HUES64 (cell line): ENCODE measurements at regions not wholly inside any gene's neighbourhood (a gene's known extent, or its start where the extent isn't known, plus 50 kb on each side); places are given as distances from the start of the nearest gene placed in this dataset.

Source experiments
- H3K27ac ChIP-seq: 2 replicates; pipeline ENCODE4 v1.7.0; 2013; ENCODE audit warnings: low read depth, low read length, inconsistent platforms
- H3K27me3 ChIP-seq: 2 replicates; pipeline ENCODE4 v1.6.1; 2013; ENCODE audit warnings: mild to moderate bottlenecking, low read length; ENCODE audit not compliant: insufficient read depth
- H3K36me3 ChIP-seq: 2 replicates; pipeline ENCODE4 v1.6.1; 2013; ENCODE audit warnings: mild to moderate bottlenecking, low read length; ENCODE audit not compliant: insufficient read depth
- H3K4me1 ChIP-seq: 2 replicates; pipeline ENCODE4 v1.6.1; 2013; ENCODE audit warnings: mild to moderate bottlenecking, low read length, moderate library complexity; ENCODE audit not compliant: insufficient read depth
- H3K4me3 ChIP-seq: 2 replicates; pipeline ENCODE4 v1.5.1; 2013; ENCODE audit warnings: mild to moderate bottlenecking, low read length, moderate library complexity
- H3K9ac ChIP-seq: 2 replicates; pipeline ENCODE4 v1.6.1; 2013; ENCODE audit warnings: mild to moderate bottlenecking, low read depth, low read length
- H3K9me3 ChIP-seq: 2 replicates; pipeline ENCODE4 v1.6.1; 2013; ENCODE audit warnings: low read depth, low read length; ENCODE audit not compliant: insufficient read depth
- WGBS: fragments of 150-250, 120-280 bp; methylation state at CpG from one replicate; pipeline ENCODE4 v1.1.7; 2013; ENCODE audit warnings: missing lambda C conversion rate; 5-methylcytosine and 5-hydroxymethylcytosine counted together

GRCh38 chr2:190127651-190128050 lies 65.1 kb upstream of the MSTN start:
- no peaks in the 10 kb centered on the region for H3K27me3 ChIP-seq
- no peaks in the 10 kb centered on the region for H3K4me1 ChIP-seq
- H3K27ac ChIP-seq: no peak overlapping the region
- H3K4me3 ChIP-seq: no peak overlapping the region
- no peaks in the 10 kb centered on the region for H3K36me3 ChIP-seq
- H3K9ac ChIP-seq: no peak overlapping the region
- no peaks in the 10 kb centered on the region for H3K9me3 ChIP-seq

GRCh38 chr2:190126798-190127197 lies 64.3 kb upstream of the MSTN start:
- Histone ChIP-seq H3K36me3 (no peaks in the 10 kb centered on the region), H3K4me1 (no peaks in the 10 kb centered on the region), H3K27me3 (no peaks in the 10 kb centered on the region), H3K9ac (no peak overlapping the region), H3K27ac (no peak overlapping the region), H3K9me3 (no peaks in the 10 kb centered on the region), H3K4me3 (no peak overlapping the region)

DNA sequence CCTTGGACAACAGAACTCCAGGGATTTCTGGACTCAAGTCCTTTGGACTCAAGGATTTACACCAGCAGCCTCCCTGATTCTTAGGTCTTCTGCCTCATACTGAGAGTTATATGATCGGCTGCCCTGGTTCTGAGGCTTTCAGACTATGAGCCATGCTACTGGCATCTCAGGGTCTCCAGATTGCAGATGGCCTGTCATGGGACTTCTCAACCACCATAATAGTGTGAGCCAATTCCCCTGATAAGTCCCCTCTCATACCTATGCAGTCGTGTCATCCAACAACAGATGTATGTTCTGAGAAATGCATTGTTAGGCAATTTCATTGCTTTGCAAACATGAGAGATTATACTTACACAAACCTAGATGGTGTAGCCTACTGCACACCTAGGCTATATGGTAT lies 61.4 kb upstream of the MSTN start:
- no peak overlapping the region for H3K9ac ChIP-seq
- H3K27ac ChIP-seq: no peak overlapping the region
- no peak overlapping the region for H3K4me3 ChIP-seq
- no peaks in the 10 kb centered on the region for H3K36me3 ChIP-seq
- 93% methylated on average over 2 of the region's 2 CpGs for WGBS
- no peaks in the 10 kb centered on the region for H3K9me3 ChIP-seq
- H3K4me1 ChIP-seq: peaks cover 8% of the 10 kb centered on the region
- no peaks in the 10 kb centered on the region for H3K27me3 ChIP-seq

DNA sequence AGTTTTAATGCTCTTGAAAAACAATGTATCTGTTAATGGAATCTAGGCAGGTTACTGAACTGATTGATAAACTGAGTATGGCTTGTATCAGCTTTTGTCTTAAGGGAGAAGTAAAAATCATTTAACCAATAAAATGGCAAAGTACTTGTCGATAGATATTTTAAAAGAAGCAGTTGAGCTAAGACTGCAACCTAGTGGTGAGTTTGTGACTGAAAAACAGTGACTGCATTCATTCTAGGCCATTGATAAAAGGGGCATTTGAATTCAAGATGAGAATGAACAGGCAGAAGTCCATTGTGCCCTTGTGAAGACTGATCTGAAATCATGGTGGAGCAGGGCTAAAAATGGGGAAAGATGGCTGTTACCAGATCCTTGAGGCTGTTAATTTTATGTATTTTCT lies 59.4 kb upstream of the MSTN start:
- H3K36me3 ChIP-seq: no peaks in the 10 kb centered on the region
- no peaks in the 10 kb centered on the region for H3K9me3 ChIP-seq
- H3K9ac ChIP-seq: no peak overlapping the region
- H3K4me3 ChIP-seq: no peak overlapping the region
- WGBS: 61% methylated on average over 1 of the region's 1 CpG
- H3K4me1 ChIP-seq: peaks cover 8% of the 10 kb centered on the region
- H3K27ac ChIP-seq: no peak overlapping the region
- H3K27me3 ChIP-seq: no peaks in the 10 kb centered on the region

- Histone ChIP-seq H3K4me3 (no peak overlapping the region), H3K27me3 (no peaks in the 10 kb centered on the region), H3K9ac (no peak overlapping the region), H3K4me1 (peaks cover 8% of the 10 kb centered on the region), H3K36me3 (no peaks in the 10 kb centered on the region), H3K9me3 (no peaks in the 10 kb centered on the region), H3K27ac (no peak overlapping the region)
Measured at GRCh38 chr2:190121305-190121704, 58.8 kb upstream of the MSTN start.

DNA sequence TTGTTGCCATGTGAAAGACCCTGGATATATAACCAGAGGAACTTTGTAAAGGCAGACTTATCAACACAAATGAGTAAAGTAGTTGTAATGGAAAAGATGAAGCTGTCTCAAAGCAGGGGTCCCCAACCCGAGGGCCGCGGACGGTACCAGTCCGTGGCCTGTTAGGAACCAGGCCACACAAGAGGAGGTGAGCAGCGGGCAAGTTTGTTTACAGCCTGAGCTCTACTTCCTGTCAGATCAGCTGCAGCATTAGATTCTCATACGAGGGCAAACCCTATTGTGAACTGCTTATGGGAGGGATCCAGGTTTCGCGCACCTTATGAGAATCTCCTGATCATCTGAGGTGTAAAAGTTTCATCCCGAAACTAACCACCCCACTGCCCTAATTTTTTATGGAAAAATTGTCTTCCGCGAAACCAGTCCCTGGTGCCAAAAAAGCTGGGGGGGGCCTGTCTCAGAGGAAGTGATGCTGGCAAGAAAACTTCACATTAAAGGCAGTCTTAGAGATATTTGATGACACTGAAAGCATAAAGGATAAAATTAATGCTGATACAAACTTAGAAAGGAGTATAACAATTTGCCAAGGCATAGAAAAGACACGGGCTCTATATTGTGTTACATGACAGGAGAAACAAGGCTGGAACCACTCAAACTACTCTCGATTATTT lies 57.5 kb upstream of the MSTN start:
- Histone ChIP-seq H3K27ac (no peak overlapping the region), H3K27me3 (no peaks in the 10 kb centered on the region), H3K9me3 (0 out of 2 replicates have a peak, but pooled peaks cover 3% of the 10 kb centered on the region), H3K36me3 (no peaks in the 10 kb centered on the region), H3K4me1 (peaks cover 8% of the 10 kb centered on the region), H3K9ac (no peak overlapping the region), H3K4me3 (peak overlapping the region; percentile 42; the same call in 1 of the 2 replicates)
- 86% methylated on average over 12 of the region's 14 CpGs for WGBS

- H3K36me3 ChIP-seq: no peaks in the 10 kb centered on the region
- no peak overlapping the region for H3K27ac ChIP-seq
- H3K4me1 ChIP-seq: peaks cover 8% of the 10 kb centered on the region
- H3K27me3 ChIP-seq: no peaks in the 10 kb centered on the region
- H3K9me3 ChIP-seq: 0 out of 2 replicates have a peak, but pooled peaks cover 3% of the 10 kb centered on the region
- H3K9ac ChIP-seq: no peak overlapping the region
- H3K4me3 ChIP-seq: peak overlapping the region; percentile 42
- WGBS: 74% methylated on average over 14 of the region's 14 CpGs
Measured at GRCh38 chr2:190119257-190119656, 56.7 kb upstream of the MSTN start.

DNA sequence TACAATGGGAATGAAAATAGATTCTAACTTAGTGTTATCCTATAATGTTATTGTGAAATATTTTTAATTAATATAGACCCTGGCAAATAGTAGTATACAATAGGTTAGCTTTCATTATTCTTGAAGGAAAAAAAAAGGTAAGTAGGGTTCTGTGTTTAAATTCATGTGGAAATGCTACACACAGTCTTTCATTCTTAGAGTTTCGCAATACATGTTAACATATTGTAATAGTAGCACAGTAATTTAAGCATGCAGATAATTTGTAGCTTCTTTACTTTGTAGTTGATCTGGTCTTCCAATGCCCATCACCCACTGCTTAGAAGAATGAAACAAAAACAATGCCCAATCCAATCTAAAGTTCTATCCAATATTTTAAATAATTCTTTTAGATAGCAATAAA lies 54.8 kb upstream of the MSTN start:
- 0 out of 2 replicates have a peak, but pooled peaks cover 3% of the 10 kb centered on the region for H3K9me3 ChIP-seq
- peaks cover 8% of the 10 kb centered on the region for H3K4me1 ChIP-seq
- no peaks in the 10 kb centered on the region for H3K27me3 ChIP-seq
- no peak overlapping the region for H3K9ac ChIP-seq
- no peak overlapping the region for H3K4me3 ChIP-seq
- H3K36me3 ChIP-seq: no peaks in the 10 kb centered on the region
- no peak overlapping the region for H3K27ac ChIP-seq
- no CpG with 5 or more reads among the region's 1 CpG for WGBS

DNA sequence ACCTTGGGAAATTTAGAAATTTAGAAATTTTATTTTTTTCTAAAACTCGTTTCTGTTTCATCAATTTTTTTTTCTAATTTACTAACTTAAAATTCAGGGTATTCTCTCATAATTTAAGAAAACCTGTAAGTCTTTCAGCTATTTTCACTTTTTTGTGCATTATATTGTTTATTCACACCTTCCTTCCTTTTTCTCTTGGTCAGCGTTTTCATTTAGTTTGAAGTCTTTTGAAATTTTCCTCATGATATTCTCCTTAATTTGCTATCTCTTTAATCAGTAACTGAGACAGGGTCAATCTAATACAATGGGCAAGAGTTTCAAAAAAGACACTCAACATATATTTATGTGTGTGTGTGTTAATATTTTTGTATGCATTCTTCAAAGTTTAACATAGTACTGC lies 50.5 kb upstream of the MSTN start:
- Histone ChIP-seq H3K9me3 (0 out of 2 replicates have a peak, but pooled peaks cover 3% of the 10 kb centered on the region), H3K27me3 (no peaks in the 10 kb centered on the region), H3K4me3 (no peak overlapping the region), H3K27ac (no peak overlapping the region), H3K4me1 (no peaks in the 10 kb centered on the region), H3K36me3 (no peaks in the 10 kb centered on the region), H3K9ac (no peak overlapping the region)
- 93% methylated on average over 2 of the region's 2 CpGs for WGBS
